ENCODE measurements at regions not wholly inside any gene's neighbourhood (a gene's known extent, or its start where the extent isn't known, plus 50 kb on each side); places are given as distances from the start of the nearest gene placed in this dataset.

- H3K4me1 ChIP-seq (ENCODE audit: low read length), result no peaks in the 10 kb centered on the region
- DNase-seq, result peak; percentile 85
- no peaks in the 10 kb centered on the region for H3K27me3 ChIP-seq (ENCODE audit: low read length)
- H3K36me3 ChIP-seq (ENCODE audit: insufficient read depth, low read length), result no peaks in the 10 kb centered on the region
- H3K79me2 ChIP-seq (ENCODE audit: low read length), result no peaks in the 10 kb centered on the region
- H3K4me3 ChIP-seq (ENCODE audit: low read length), result no peak overlapping the region
- H3K4me2 ChIP-seq (ENCODE audit: low read depth, low read length, poor library complexity, severe bottlenecking), result no peak overlapping the region
- no peak overlapping the region for H2AFZ ChIP-seq (ENCODE audit: low read length)
- H4K20me1 ChIP-seq (ENCODE audit: insufficient read depth, low read depth, low read length), result no peaks in the 10 kb centered on the region
- H3K27ac ChIP-seq (ENCODE audit: low read length), result no peak overlapping the region
- no peaks in the 10 kb centered on the region for H3K9me3 ChIP-seq (ENCODE audit: low read length)
- no peaks in the 10 kb centered on the region for H3K9me2 ChIP-seq (replicated peaks; ENCODE audit: insufficient read depth, low read length)
- H3K9ac ChIP-seq (ENCODE audit: low read length), result no peak overlapping the region
Observed at GRCh38 chr20:16801919-16802651, 53.9 kb downstream of the OTOR start.

- Histone ChIP-seq H3K36me3 (ENCODE audit: insufficient read depth, low read length) (no peaks in the 10 kb centered on the region), H3K9me3 (ENCODE audit: low read length) (no peaks in the 10 kb centered on the region), H4K20me1 (ENCODE audit: insufficient read depth, low read depth, low read length) (no peaks in the 10 kb centered on the region), H3K4me3 (ENCODE audit: low read length) (no peak overlapping the region), H3K27ac (ENCODE audit: low read length) (no peak overlapping the region), H3K27me3 (ENCODE audit: low read length) (no peaks in the 10 kb centered on the region), H3K9me2 (replicated peaks; ENCODE audit: insufficient read depth, low read length) (no peaks in the 10 kb centered on the region), H3K79me2 (ENCODE audit: low read length) (no peaks in the 10 kb centered on the region), H3K4me2 (ENCODE audit: low read depth, low read length, poor library complexity, severe bottlenecking) (no peak overlapping the region), H2AFZ (ENCODE audit: low read length) (no peak overlapping the region), H3K4me1 (ENCODE audit: low read length) (no peaks in the 10 kb centered on the region), H3K9ac (ENCODE audit: low read length) (no peak overlapping the region)
- no peak for DNase-seq
Observed at GRCh38 chr20:16802652-16802935, 54.4 kb downstream of the OTOR start.

DNA sequence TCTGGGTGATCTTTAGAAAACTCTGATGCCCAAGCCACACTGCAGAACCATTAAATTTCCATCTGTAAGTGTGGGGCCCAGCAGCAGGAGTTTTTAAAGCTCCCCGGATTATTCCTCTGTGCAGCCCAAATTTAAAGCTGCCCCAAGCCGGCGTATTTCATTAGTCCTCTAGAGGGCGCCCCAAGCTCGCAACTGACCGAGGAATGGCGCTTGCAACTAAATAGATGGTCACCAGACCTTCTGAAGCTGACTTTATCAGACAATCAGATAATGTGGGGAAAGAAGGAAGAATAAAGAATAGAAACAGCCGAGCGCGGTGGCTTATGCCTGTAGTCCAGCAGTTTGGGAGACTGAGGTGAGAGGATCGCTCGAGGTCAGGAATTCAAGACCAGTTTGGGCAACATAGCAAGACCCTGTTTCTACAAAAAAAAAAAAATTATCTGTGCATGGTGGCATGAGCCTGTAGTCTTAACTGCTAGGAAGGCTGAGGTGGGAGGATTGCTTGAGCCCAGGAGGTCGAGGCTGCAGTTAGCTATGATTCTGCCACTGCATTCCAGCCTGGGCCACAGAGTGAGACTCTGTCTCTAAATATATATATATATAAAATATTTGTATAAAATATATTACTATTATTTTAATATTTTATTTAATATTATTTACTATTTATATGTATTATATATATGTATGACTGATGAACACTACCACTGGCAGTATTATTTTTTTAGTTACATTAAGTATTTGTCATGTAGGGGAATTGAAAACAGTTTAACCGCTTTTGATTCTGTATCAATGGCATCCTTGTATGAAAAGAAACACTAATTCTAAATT lies 56.0 kb downstream of the OTOR start:
- no peak overlapping the region for H3K4me2 ChIP-seq (ENCODE audit: low read depth, low read length, poor library complexity, severe bottlenecking)
- no peaks in the 10 kb centered on the region for H3K9me2 ChIP-seq (replicated peaks; ENCODE audit: insufficient read depth, low read length)
- H2AFZ ChIP-seq (ENCODE audit: low read length), result no peak overlapping the region
- H4K20me1 ChIP-seq (ENCODE audit: insufficient read depth, low read depth, low read length), result no peaks in the 10 kb centered on the region
- H3K36me3 ChIP-seq (ENCODE audit: insufficient read depth, low read length), result no peaks in the 10 kb centered on the region
- H3K4me1 ChIP-seq (ENCODE audit: low read length), result no peaks in the 10 kb centered on the region
- DNase-seq, result peak; percentile 83
- H3K79me2 ChIP-seq (ENCODE audit: low read length), result no peaks in the 10 kb centered on the region
- H3K9ac ChIP-seq (ENCODE audit: low read length), result no peak overlapping the region
- no peaks in the 10 kb centered on the region for H3K9me3 ChIP-seq (ENCODE audit: low read length)
- no peaks in the 10 kb centered on the region for H3K27me3 ChIP-seq (ENCODE audit: low read length)
- no peak overlapping the region for H3K4me3 ChIP-seq (ENCODE audit: low read length)
- H3K27ac ChIP-seq (ENCODE audit: low read length), result no peak overlapping the region

DNA sequence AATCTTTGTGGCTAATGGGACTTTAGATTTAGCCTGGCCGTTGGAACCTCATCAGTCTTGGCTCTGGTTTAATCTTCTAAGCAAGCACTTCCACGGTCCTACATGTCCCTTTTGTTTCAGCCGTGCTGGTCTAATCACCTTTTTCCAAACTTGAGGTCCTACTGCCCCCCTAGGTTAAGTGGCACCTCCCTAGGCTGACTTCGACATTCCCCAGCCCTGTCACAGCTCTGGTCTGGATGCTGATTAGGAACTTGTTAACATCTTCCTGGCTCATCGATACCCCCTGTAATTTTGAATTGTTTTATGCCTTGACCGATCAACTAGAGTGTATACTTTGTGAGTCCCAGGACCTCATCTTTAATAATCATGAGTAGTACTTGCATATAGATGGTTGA lies 56.6 kb downstream of the OTOR start:
- no peak for DNase-seq
- Histone ChIP-seq H3K4me2 (ENCODE audit: low read depth, low read length, poor library complexity, severe bottlenecking) (no peak overlapping the region), H3K27ac (ENCODE audit: low read length) (no peak overlapping the region), H3K27me3 (ENCODE audit: low read length) (no peaks in the 10 kb centered on the region), H4K20me1 (ENCODE audit: insufficient read depth, low read depth, low read length) (no peaks in the 10 kb centered on the region), H3K4me3 (ENCODE audit: low read length) (no peak overlapping the region), H3K79me2 (ENCODE audit: low read length) (no peaks in the 10 kb centered on the region), H3K9ac (ENCODE audit: low read length) (no peak overlapping the region), H3K36me3 (ENCODE audit: insufficient read depth, low read length) (no peaks in the 10 kb centered on the region), H3K9me2 (replicated peaks; ENCODE audit: insufficient read depth, low read length) (no peaks in the 10 kb centered on the region), H3K4me1 (ENCODE audit: low read length) (no peaks in the 10 kb centered on the region), H2AFZ (ENCODE audit: low read length) (no peak overlapping the region), H3K9me3 (ENCODE audit: low read length) (no peaks in the 10 kb centered on the region)

GRCh38 chr20:16806061-16806460 lies 57.9 kb downstream of the OTOR start:
- Histone ChIP-seq H2AFZ (ENCODE audit: low read length) (no peak overlapping the region), H3K4me1 (ENCODE audit: low read length) (no peaks in the 10 kb centered on the region), H3K36me3 (ENCODE audit: insufficient read depth, low read length) (no peaks in the 10 kb centered on the region), H3K9me2 (replicated peaks; ENCODE audit: insufficient read depth, low read length) (no peaks in the 10 kb centered on the region), H3K27ac (ENCODE audit: low read length) (no peak overlapping the region), H4K20me1 (ENCODE audit: insufficient read depth, low read depth, low read length) (no peaks in the 10 kb centered on the region), H3K4me2 (ENCODE audit: low read depth, low read length, poor library complexity, severe bottlenecking) (no peak overlapping the region), H3K4me3 (ENCODE audit: low read length) (no peak overlapping the region), H3K27me3 (ENCODE audit: low read length) (no peaks in the 10 kb centered on the region), H3K9me3 (ENCODE audit: low read length) (no peaks in the 10 kb centered on the region), H3K9ac (ENCODE audit: low read length) (no peak overlapping the region), H3K79me2 (ENCODE audit: low read length) (no peaks in the 10 kb centered on the region)
- DNase-seq, result no peak

- no peaks in the 10 kb centered on the region for H3K9me3 ChIP-seq (ENCODE audit: low read length)
- H3K27me3 ChIP-seq (ENCODE audit: low read length), result no peaks in the 10 kb centered on the region
- no peaks in the 10 kb centered on the region for H3K36me3 ChIP-seq (ENCODE audit: insufficient read depth, low read length)
- H3K4me3 ChIP-seq (ENCODE audit: low read length), result no peak overlapping the region
- no peaks in the 10 kb centered on the region for H3K4me1 ChIP-seq (ENCODE audit: low read length)
- H3K79me2 ChIP-seq (ENCODE audit: low read length), result no peaks in the 10 kb centered on the region
- H4K20me1 ChIP-seq (ENCODE audit: insufficient read depth, low read depth, low read length), result no peaks in the 10 kb centered on the region
- no peak overlapping the region for H3K9ac ChIP-seq (ENCODE audit: low read length)
- no peak overlapping the region for H3K4me2 ChIP-seq (ENCODE audit: low read depth, low read length, poor library complexity, severe bottlenecking)
- H2AFZ ChIP-seq (ENCODE audit: low read length), result no peak overlapping the region
- H3K27ac ChIP-seq (ENCODE audit: low read length), result no peak overlapping the region
- no peak for DNase-seq
- H3K9me2 ChIP-seq (replicated peaks; ENCODE audit: insufficient read depth, low read length), result no peaks in the 10 kb centered on the region
Observed at GRCh38 chr20:16806886-16807285, 58.7 kb downstream of the OTOR start.

DNA sequence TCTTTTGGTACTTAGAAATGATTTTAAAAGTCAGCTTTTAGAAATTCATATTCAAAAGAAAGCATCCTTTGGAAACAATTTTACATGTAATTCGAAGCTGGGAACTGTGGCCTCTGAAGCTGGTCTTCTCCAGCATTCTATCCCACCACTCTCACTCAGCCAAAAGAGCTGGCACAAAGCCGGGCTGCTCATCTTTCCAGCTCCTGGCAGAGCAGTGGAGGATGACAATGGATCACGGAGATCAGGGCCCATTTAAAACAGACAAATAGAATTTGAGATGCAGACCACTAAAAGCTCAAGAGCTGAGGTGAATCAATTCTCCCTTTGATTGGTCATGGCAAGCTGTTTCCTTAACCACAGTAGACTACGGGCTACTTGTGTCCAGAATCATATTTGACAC lies 60.6 kb downstream of the OTOR start:
- Histone ChIP-seq H3K4me1 (ENCODE audit: low read length) (no peaks in the 10 kb centered on the region), H3K27ac (ENCODE audit: low read length) (no peak overlapping the region), H3K4me3 (ENCODE audit: low read length) (no peak overlapping the region), H3K36me3 (ENCODE audit: insufficient read depth, low read length) (no peaks in the 10 kb centered on the region), H2AFZ (ENCODE audit: low read length) (no peak overlapping the region), H3K27me3 (ENCODE audit: low read length) (no peaks in the 10 kb centered on the region), H3K9ac (ENCODE audit: low read length) (no peak overlapping the region), H3K4me2 (ENCODE audit: low read depth, low read length, poor library complexity, severe bottlenecking) (no peak overlapping the region), H3K9me2 (replicated peaks; ENCODE audit: insufficient read depth, low read length) (no peaks in the 10 kb centered on the region), H4K20me1 (ENCODE audit: insufficient read depth, low read depth, low read length) (no peaks in the 10 kb centered on the region), H3K79me2 (ENCODE audit: low read length) (no peaks in the 10 kb centered on the region), H3K9me3 (ENCODE audit: low read length) (no peaks in the 10 kb centered on the region)
- DNase-seq, result no peak

- H3K4me1 ChIP-seq (ENCODE audit: low read length), result no peaks in the 10 kb centered on the region
- H3K27ac ChIP-seq (ENCODE audit: low read length), result no peak overlapping the region
- no peaks in the 10 kb centered on the region for H3K9me2 ChIP-seq (replicated peaks; ENCODE audit: insufficient read depth, low read length)
- no peaks in the 10 kb centered on the region for H3K9me3 ChIP-seq (ENCODE audit: low read length)
- no peak overlapping the region for H3K9ac ChIP-seq (ENCODE audit: low read length)
- H3K36me3 ChIP-seq (ENCODE audit: insufficient read depth, low read length), result no peaks in the 10 kb centered on the region
- H3K27me3 ChIP-seq (ENCODE audit: low read length), result no peaks in the 10 kb centered on the region
- H2AFZ ChIP-seq (ENCODE audit: low read length), result no peak overlapping the region
- no peak overlapping the region for H3K4me2 ChIP-seq (ENCODE audit: low read depth, low read length, poor library complexity, severe bottlenecking)
- no peaks in the 10 kb centered on the region for H3K79me2 ChIP-seq (ENCODE audit: low read length)
- no peaks in the 10 kb centered on the region for H4K20me1 ChIP-seq (ENCODE audit: insufficient read depth, low read depth, low read length)
- no peak overlapping the region for H3K4me3 ChIP-seq (ENCODE audit: low read length)
- no peak for DNase-seq
Observed at GRCh38 chr20:16810216-16810615, 62.1 kb downstream of the OTOR start.
